Vagina (tissue), 2 donors: ENCODE measurements at regions not wholly inside any gene's neighbourhood (a gene's known extent, or its start where the extent isn't known, plus 50 kb on each side); places are given as distances from the start of the nearest gene placed in this dataset.
"Not testable (repeated sequence)": the region's sequence is repeated elsewhere in the genome, so short reads cannot be mapped to it uniquely, and the experiment has no call there.

Source experiments
- DNase-seq, 2 donors: peaks; one replicate each; pipeline ENCODE4 v3.0.0-alpha.2; 2017; ENCODE audit errors: extremely low spot score in 2 of 2
- H3K27ac ChIP-seq: fragments of 200-600 bp; sonication (generic); one replicate; pipeline ENCODE4 v1.5.1; 2019
- H3K27me3 ChIP-seq: fragments of 200-600 bp; sonication (generic); one replicate; pipeline ENCODE4 v1.5.1; 2019
- H3K36me3 ChIP-seq, 2 donors: fragments of 200-600 bp; sonication (generic); one replicate each; pipeline ENCODE4 v1.5.1; 2017 to 2019
- H3K4me1 ChIP-seq: fragments of 200-600 bp; sonication (generic); one replicate; pipeline ENCODE4 v1.5.1; 2019
- H3K4me3 ChIP-seq, 2 donors: fragments of 200-600 bp; sonication (generic); 1 replicate in 1 of 2; 2 replicates in 1 of 2; pipeline ENCODE4 v1.5.1; 2016 to 2019
- H3K9me3 ChIP-seq: fragments of 200-600 bp; sonication (generic); one replicate; pipeline ENCODE4 v1.5.1; 2019
- CTCF ChIP-seq, 3 experiments: fragments of 450-650 bp in 2 of 3; fragments of 200-600 bp in 1 of 3; sonication (generic) in 1 of 3; IDR thresholded peaks; one replicate each; pipeline ENCODE4 v1.5.1; 2017 to 2019; ENCODE audit warnings: antibody characterized with exemption in 3 of 3, mild to moderate bottlenecking in 2 of 3, moderate library complexity in 2 of 3
- POLR2A ChIP-seq, 2 donors: fragments of 450-650 bp; IDR thresholded peaks; one replicate each; pipeline ENCODE4 v1.6.1; 2017; ENCODE audit warnings: antibody characterized with exemption in 2 of 2, mild to moderate bottlenecking in 2 of 2, moderate library complexity in 2 of 2
- POLR2AphosphoS5 ChIP-seq, 2 donors: sonication (generic); formaldehyde crosslinking; IDR thresholded peaks; one replicate each; pipeline ENCODE4 v1.9.0; 2017; ENCODE audit warnings: antibody characterized with exemption in 2 of 2, mild to moderate bottlenecking in 2 of 2, low read depth in 1 of 2; ENCODE audit not compliant: insufficient read depth in 1 of 2
- intact Hi-C: fragments of 100-400 bp; cut with DNase I; formaldehyde crosslinking; loops from one replicate; pipeline ENCODE4 v1.15.1; 2023

GRCh38 chr5:167857321-167857720, 434.1 kb upstream of the WWC1 start:
- Histone ChIP-seq H3K27me3 (no peaks in the 10 kb centered on the region), H3K9me3 (no peaks in the 10 kb centered on the region), H3K36me3 (no peaks in the 10 kb centered on the region), H3K4me3 (no peak overlapping the region), H3K27ac (no peak overlapping the region), H3K4me1 (no peaks in the 10 kb centered on the region)
- intact Hi-C loops = no loop called here
- TF ChIP-seq POLR2A (IDR thresholded peaks at IDR 0.05) = no peak
- no peak for TF ChIP-seq POLR2AphosphoS5 (IDR thresholded peaks at IDR 0.05; ENCODE audit: insufficient read depth in 1 of 2, low read depth in 1 of 2)
- TF ChIP-seq CTCF (IDR thresholded peaks at IDR 0.05) = no peak
- no peak for DNase-seq

DNA sequence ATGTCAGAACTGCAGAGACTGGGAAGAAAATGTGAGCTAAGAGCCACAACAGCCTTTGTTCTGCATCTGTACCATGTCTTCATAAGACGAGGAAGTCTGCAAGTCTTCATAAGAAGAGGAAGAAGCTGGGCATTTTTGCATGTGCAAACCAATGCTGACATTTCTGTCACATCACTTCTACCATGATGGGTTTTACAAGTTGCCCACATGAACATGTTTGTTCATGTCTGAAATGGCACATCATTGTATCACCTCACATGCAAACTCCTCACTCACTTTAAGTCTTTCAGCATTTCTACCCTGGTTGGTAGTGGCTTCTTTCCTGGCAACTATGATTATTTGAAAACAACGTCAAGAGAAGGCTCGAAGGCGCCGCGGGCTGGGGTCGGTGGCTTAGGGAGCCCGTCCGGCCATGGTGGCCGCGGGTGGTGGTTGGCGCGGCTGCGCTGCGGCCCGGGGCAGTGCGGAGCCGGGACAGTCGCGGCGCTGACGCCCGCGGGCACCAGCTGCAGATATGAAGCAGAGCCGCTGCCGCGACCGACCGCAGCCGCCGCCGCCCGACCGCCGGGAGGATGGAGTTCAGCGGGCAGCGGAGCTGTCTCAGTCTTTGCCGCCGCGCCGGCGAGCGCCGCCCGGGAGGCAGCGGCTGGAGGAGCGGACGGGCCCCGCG, 433.1 kb upstream of the WWC1 start:
- H3K9me3 ChIP-seq, H3K27me3 ChIP-seq, H3K36me3 ChIP-seq, H3K4me1 ChIP-seq, H3K27ac ChIP-seq, DNase-seq, intact Hi-C loops, H3K4me3 ChIP-seq: not testable (repeated sequence)

GRCh38 chr5:167861129-167861927, 430.1 kb upstream of the WWC1 start:
- intact Hi-C loops = no loop called here
- Histone ChIP-seq H3K4me3 (no peak overlapping the region), H3K27me3 (no peaks in the 10 kb centered on the region), H3K36me3 (no peaks in the 10 kb centered on the region), H3K9me3 (no peaks in the 10 kb centered on the region), H3K27ac (no peak overlapping the region), H3K4me1 (no peaks in the 10 kb centered on the region)
- TF ChIP-seq POLR2AphosphoS5 (IDR thresholded peaks at IDR 0.05; ENCODE audit: insufficient read depth in 1 of 2, low read depth in 1 of 2) (no peak), CTCF (IDR thresholded peaks at IDR 0.05) (no peak), POLR2A (IDR thresholded peaks at IDR 0.05) (no peak)
- DNase-seq = no peak

DNA sequence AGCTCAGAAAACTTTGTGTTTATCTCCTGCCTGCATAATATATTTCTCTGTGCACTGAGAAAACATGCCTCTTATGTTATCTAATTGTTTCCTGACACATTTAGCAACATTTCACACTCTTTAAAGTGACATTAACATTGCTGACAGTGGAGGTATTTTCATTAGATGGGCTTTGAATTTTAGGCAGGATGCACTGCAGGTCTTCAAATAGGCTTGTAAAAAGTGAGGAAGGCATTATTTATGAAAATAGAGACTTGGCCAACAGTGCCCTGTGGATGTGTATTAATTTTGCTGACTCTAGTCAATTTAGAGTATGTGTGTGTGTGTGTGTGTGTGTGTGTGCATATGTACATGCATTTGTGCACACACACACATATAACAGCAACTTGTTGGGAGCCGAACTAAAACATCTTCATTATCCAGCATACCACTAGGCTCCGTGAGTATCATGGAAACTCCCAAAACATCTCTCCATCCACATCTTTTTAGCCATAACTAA, 429.5 kb upstream of the WWC1 start:
- no peaks in the 10 kb centered on the region for H3K4me1 ChIP-seq
- TF ChIP-seq POLR2A (IDR thresholded peaks at IDR 0.05) (no peak), POLR2AphosphoS5 (IDR thresholded peaks at IDR 0.05; ENCODE audit: insufficient read depth in 1 of 2, low read depth in 1 of 2) (no peak)
- no peak for DNase-seq
- H3K9me3 ChIP-seq = no peaks in the 10 kb centered on the region
- no peak overlapping the region for H3K4me3 ChIP-seq
- H3K36me3 ChIP-seq = no peaks in the 10 kb centered on the region
- intact Hi-C loops = no loop called here
- H3K27me3 ChIP-seq = no peaks in the 10 kb centered on the region
- H3K27ac ChIP-seq = no peak overlapping the region

DNA sequence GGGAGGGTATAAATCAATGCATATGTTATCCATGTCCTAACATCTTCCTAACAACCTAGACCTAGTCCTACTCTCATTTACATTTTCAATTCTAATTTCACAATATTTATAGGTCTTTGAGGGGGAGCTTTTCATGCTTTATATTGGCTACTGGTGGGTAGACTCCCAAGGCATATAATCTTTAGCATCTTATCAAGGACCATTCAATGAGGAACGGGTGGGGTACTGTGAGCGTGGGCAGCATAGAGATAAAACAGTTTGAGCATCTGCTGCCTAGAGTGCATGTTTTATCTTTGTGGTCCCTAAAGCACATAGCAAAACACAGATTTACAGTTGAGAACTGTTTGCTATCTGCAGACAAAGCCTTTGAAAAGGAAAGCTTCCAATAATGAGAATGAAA, 427.6 kb upstream of the WWC1 start:
- H3K4me1 ChIP-seq = no peaks in the 10 kb centered on the region
- intact Hi-C loops = no loop called here
- no peak overlapping the region for H3K27ac ChIP-seq
- no peaks in the 10 kb centered on the region for H3K36me3 ChIP-seq
- no peak for DNase-seq
- no peak for TF ChIP-seq POLR2AphosphoS5 (IDR thresholded peaks at IDR 0.05; ENCODE audit: insufficient read depth in 1 of 2, low read depth in 1 of 2)
- TF ChIP-seq CTCF (IDR thresholded peaks at IDR 0.05) = no peak
- no peak for TF ChIP-seq POLR2A (IDR thresholded peaks at IDR 0.05)
- H3K9me3 ChIP-seq = no peaks in the 10 kb centered on the region
- H3K4me3 ChIP-seq = no peak overlapping the region
- no peaks in the 10 kb centered on the region for H3K27me3 ChIP-seq

- intact Hi-C loops = no loop called here
- TF ChIP-seq CTCF (IDR thresholded peaks at IDR 0.05) (no peak), POLR2AphosphoS5 (IDR thresholded peaks at IDR 0.05; ENCODE audit: insufficient read depth in 1 of 2, low read depth in 1 of 2) (no peak), POLR2A (IDR thresholded peaks at IDR 0.05) (no peak)
- H3K27ac ChIP-seq = no peak overlapping the region
Measured at GRCh38 chr5:167864801-167865200, 426.6 kb upstream of the WWC1 start.

More at GRCh38 chr5:167864801-167865200, 426.6 kb upstream of the WWC1 start:
- Histone ChIP-seq H3K4me3 (no peak overlapping the region), H3K27me3 (no peaks in the 10 kb centered on the region), H3K4me1 (no peaks in the 10 kb centered on the region), H3K36me3 (no peaks in the 10 kb centered on the region), H3K9me3 (no peaks in the 10 kb centered on the region)
- DNase-seq = no peak
